A549 (cell line): ENCODE measurements at regions not wholly inside any gene's neighbourhood (a gene's known extent, or its start where the extent isn't known, plus 50 kb on each side); places are given as distances from the start of the nearest gene placed in this dataset.

ENCODE experiments used
- EP300 ChIP-seq, 2 experiments: fragments of >200 bp; sonication (Bioruptor Twin); formaldehyde crosslinking; IDR thresholded peaks; 2 replicates in 1 of 2; 3 replicates in 1 of 2; pipeline ENCODE4 v1.6.1; 2016 to 2017
- HOXA7 ChIP-seq: fragments of 250-450 bp; sonication (Bioruptor Pico); IDR thresholded peaks from 2 replicates; pipeline ENCODE4 v1.5.0; 2020; ENCODE audit warnings: mild to moderate bottlenecking, moderate library complexity
- RFX5 ChIP-seq: fragments of 450-650 bp; IDR thresholded peaks from 2 replicates; pipeline ENCODE4 v1.7.1; 2014; ENCODE audit warnings: antibody characterized with exemption, mild to moderate bottlenecking, moderate library complexity

DNA sequence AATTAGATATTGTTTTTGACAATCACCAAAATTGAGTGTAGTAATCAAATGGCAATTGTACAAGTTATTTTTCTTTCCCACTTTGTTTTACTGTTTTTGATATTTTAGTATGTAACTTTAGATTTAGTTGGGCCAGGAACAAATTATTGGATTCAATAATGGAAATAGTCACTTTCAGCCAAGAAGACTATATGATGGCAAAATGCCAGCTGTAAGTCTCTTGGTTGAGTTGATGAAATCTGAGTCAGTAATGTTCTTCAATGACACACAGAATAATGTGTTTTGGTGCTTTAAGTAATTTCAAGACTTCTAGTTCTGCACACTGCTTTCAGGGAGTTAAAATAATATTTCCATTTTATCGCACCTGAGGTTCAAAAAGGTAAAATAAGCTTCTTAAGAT lies 2022.0 kb upstream of the CELF4 start:
- TF ChIP-seq RFX5 = no peak
- no peak for TF ChIP-seq HOXA7 (CRISPR knock-in tag)
- TF ChIP-seq EP300 (IDR thresholded peaks at IDR 0.05) = no peak
